ENCODE measurements at regions not wholly inside any gene's neighbourhood (a gene's known extent, or its start where the extent isn't known, plus 50 kb on each side); places are given as distances from the start of the nearest gene placed in this dataset.

DNA sequence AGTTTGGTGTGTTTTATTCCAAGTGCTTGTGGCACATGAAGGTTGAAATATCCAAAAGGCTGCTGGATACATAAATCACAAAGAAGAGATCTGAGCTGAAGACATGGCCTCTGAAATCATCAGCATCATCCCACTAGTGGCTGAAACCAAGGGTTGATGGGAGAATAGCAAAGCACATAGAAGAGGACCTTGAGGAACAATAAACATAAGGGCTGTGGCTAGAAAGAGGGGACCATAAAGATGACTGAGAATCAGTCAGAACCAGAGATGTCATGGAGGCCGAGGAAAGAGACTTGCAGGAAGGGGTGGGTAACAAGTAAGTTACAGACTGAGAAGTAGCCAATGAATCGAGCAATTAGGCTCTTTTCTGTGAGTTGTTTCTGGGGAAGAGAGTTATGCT, 116.8 kb downstream of the CDC42EP3 start:
- TF ChIP-seq, protein P1, sequence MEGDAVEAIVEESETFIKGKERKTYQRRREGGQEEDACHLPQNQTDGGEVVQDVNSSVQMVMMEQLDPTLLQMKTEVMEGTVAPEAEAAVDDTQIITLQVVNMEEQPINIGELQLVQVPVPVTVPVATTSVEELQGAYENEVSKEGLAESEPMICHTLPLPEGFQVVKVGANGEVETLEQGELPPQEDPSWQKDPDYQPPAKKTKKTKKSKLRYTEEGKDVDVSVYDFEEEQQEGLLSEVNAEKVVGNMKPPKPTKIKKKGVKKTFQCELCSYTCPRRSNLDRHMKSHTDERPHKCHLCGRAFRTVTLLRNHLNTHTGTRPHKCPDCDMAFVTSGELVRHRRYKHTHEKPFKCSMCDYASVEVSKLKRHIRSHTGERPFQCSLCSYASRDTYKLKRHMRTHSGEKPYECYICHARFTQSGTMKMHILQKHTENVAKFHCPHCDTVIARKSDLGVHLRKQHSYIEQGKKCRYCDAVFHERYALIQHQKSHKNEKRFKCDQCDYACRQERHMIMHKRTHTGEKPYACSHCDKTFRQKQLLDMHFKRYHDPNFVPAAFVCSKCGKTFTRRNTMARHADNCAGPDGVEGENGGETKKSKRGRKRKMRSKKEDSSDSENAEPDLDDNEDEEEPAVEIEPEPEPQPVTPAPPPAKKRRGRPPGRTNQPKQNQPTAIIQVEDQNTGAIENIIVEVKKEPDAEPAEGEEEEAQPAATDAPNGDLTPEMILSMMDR (IDR thresholded peaks at IDR 0.05; ENCODE audit: low read depth, low read length): no peak
- Histone ChIP-seq H3K9me3 (ENCODE audit: severe bottlenecking) (no peaks in the 10 kb centered on the region), H3K4me3 (ENCODE audit: low read depth, low read length) (no peak overlapping the region), H3K36me3 (no peaks in the 10 kb centered on the region), H3K27ac (no peak overlapping the region), H3K27me3 (ENCODE audit: insufficient read depth, low read depth, severe bottlenecking) (no peaks in the 10 kb centered on the region)
- DNase-seq: no peak

DNA sequence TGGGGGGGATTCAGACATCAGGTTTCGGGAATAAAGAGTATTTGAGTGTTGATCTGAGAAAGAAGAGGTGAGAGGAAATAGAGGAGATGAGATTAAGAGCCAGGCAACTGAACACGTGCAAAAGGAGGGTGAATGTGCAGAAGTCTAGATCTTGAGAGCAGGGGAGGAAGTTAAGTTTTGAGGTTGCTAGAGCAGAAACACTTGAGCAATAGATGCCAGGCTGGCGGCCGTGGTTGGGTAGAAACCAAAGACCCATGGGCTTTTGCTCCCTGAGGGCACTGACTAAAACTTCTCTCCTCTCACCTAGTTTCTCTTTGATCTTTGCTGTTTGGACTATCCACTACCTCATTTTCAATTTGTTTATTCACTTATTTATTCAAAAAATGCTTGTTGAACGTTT, 116.0 kb downstream of the CDC42EP3 start:
- Histone ChIP-seq H3K9me3 (ENCODE audit: severe bottlenecking) (no peaks in the 10 kb centered on the region), H3K4me3 (ENCODE audit: low read depth, low read length) (no peak overlapping the region), H3K27me3 (ENCODE audit: insufficient read depth, low read depth, severe bottlenecking) (no peaks in the 10 kb centered on the region), H3K27ac (no peak overlapping the region), H3K36me3 (no peaks in the 10 kb centered on the region)
- TF ChIP-seq, protein P1 (IDR thresholded peaks at IDR 0.05; ENCODE audit: low read depth, low read length): no peak
- DNase-seq: no peak

DNA sequence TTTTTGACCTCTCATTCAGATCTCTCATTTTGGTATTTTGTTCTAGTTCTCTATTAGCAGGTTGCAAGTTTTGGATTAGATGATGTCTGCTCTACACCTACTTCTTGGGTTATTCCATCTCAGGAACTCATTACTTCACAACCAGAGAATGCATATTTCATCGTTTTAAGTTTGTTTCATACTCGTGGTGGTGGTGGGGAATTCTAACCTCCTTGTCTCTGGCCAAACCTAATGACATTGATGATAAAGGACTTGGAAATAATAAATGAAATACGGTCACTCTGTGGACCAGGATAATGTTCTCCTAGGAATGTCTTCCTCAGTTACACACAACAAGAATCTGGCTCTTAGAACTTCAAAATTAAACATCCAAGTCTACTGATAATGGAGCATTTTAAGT, 115.2 kb downstream of the CDC42EP3 start:
- no peaks in the 10 kb centered on the region for H3K9me3 ChIP-seq (ENCODE audit: severe bottlenecking)
- H3K4me3 ChIP-seq (ENCODE audit: low read depth, low read length): no peak overlapping the region
- no peaks in the 10 kb centered on the region for H3K27me3 ChIP-seq (ENCODE audit: insufficient read depth, low read depth, severe bottlenecking)
- no peak overlapping the region for H3K27ac ChIP-seq
- H3K36me3 ChIP-seq: no peaks in the 10 kb centered on the region
- DNase-seq: no peak
- TF ChIP-seq, protein P1 (IDR thresholded peaks at IDR 0.05; ENCODE audit: low read depth, low read length): no peak

DNA sequence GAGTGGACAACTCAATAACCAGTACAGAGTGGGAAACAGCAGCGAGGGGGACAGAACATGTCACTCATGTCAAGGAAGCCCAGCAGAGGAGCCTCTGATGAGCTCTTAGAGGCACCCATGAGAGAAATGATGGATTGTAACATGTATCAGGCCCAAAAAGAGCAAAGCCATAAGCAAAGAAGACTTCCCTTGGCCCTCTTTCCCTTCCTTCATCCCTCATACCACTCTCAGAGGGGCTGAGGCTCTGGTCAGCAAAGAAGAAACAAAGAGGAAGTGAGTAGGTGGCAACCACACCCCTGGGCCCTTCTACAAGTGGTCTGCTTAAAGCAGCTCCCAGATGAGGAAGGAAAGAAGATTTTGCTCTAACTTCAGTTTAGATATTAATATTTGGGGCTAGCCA, 112.8 kb downstream of the CDC42EP3 start:
- TF ChIP-seq, protein P1 (IDR thresholded peaks at IDR 0.05; ENCODE audit: low read depth, low read length): no peak
- H3K9me3 ChIP-seq (ENCODE audit: severe bottlenecking): no peaks in the 10 kb centered on the region
- H3K27ac ChIP-seq: no peak overlapping the region
- DNase-seq: no peak
- H3K27me3 ChIP-seq (ENCODE audit: insufficient read depth, low read depth, severe bottlenecking): no peaks in the 10 kb centered on the region
- H3K36me3 ChIP-seq: no peaks in the 10 kb centered on the region
- H3K4me3 ChIP-seq (ENCODE audit: low read depth, low read length): no peak overlapping the region

DNA sequence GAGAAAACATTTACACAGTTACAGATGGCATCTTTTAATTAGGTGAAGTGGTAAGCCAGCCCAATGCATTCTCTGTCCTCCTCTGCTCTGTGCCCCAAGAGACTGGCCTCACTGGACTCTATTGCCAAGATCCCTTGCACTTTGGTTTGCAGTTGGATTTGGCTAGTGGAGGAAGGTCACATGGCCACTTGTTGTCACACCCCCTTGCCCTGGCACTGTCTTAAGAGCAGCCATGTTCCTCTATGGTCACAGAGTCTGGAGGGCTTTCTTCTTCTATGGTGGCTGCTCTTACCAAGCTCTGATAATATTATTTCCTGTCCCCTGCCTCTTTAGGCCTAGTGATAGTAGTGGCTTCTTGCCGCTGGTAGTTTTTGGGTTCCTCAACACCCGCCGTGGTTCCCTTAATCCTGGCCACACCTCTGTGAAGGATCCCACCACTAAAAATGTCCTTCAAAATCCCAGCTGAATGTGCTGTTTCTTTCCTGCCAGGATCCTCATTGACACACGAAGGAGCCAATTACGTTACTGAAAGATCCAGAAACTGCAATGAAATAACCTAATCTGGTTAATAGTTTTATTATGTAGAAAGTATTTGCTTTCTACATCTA, 111.1 kb downstream of the CDC42EP3 start:
- Histone ChIP-seq H3K9me3 (ENCODE audit: severe bottlenecking) (no peaks in the 10 kb centered on the region), H3K27me3 (ENCODE audit: insufficient read depth, low read depth, severe bottlenecking) (no peaks in the 10 kb centered on the region), H3K4me3 (ENCODE audit: low read depth, low read length) (no peak overlapping the region), H3K36me3 (no peaks in the 10 kb centered on the region), H3K27ac (no peak overlapping the region)
- DNase-seq: no peak
- TF ChIP-seq, protein P1 (IDR thresholded peaks at IDR 0.05; ENCODE audit: low read depth, low read length): no peak
